ENCODE measurements at regions not wholly inside any gene's neighbourhood (a gene's known extent, or its start where the extent isn't known, plus 50 kb on each side); places are given as distances from the start of the nearest gene placed in this dataset.

DNA sequence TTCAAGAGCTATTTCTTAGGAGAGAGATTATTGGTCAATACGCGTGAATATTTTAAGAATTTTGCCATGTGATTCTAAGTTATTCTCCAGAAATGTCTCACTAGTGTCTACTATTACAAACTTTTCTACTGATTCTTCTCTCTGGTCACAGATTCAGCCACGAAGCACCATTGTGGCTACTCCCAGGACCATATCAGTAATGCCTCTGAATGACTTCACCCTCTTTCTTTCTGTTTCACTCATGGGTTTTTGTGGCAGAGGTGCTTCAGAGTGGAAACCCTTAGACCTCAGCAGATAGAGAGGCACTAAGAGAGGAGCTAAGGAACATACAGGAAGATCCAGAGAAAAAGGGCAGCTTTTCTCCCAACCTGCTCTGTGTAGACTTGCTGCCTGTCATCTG is 211.3 kb downstream of the CBLN4 start:
- Histone ChIP-seq H4K91ac (ENCODE audit: insufficient read length, low read depth, low read length) (no peak overlapping the region), H3K4me2 (ENCODE audit: insufficient read depth, insufficient read length, low read length) (no peak overlapping the region), H2BK5ac (ENCODE audit: insufficient read length, low read length) (no peak overlapping the region), H2BK120ac (ENCODE audit: low read depth, low read length, poor library complexity, severe bottlenecking) (no peak overlapping the region), H3K4me1 (ENCODE audit: insufficient read depth, low read length) (no peaks in the 10 kb centered on the region), H2BK15ac (ENCODE audit: low read depth, low read length) (no peak overlapping the region), H3K27me3 (ENCODE audit: insufficient read depth, low read length) (no peaks in the 10 kb centered on the region), H4K8ac (replicated peaks; ENCODE audit: insufficient read length, low read depth, low read length) (no peak overlapping the region), H3K56ac (ENCODE audit: insufficient read length, low read depth, low read length) (no peak overlapping the region), H4K20me1 (ENCODE audit: control insufficient read depth, insufficient read depth, insufficient read length) (no peaks in the 10 kb centered on the region), H3K9me3 (ENCODE audit: control insufficient read depth, low read depth, low read length) (no peaks in the 10 kb centered on the region), H4K5ac (ENCODE audit: insufficient read length, low read depth, low read length) (no peak overlapping the region), H3K4ac (ENCODE audit: low read depth, low read length) (no peak overlapping the region), H3T11ph (ENCODE audit: low read length) (no peak overlapping the region), H3K9ac (ENCODE audit: extremely low read depth, insufficient read length, low read length) (no peak overlapping the region), H3K79me2 (ENCODE audit: insufficient read depth, low read length) (no peaks in the 10 kb centered on the region), H2AFZ (ENCODE audit: low read length) (no peak overlapping the region), H3K14ac (ENCODE audit: insufficient read depth, low read length) (no peak overlapping the region), H2BK20ac (ENCODE audit: low read depth, low read length, poor library complexity, severe bottlenecking) (no peak overlapping the region), H3K27ac (ENCODE audit: insufficient read length, low read depth, low read length) (no peak overlapping the region), H3K23me2 (ENCODE audit: insufficient read length, low read depth, low read length, poor library complexity, severe bottlenecking) (no peaks in the 10 kb centered on the region), H2AK5ac (ENCODE audit: insufficient read length, low read length) (no peak overlapping the region), H3K18ac (ENCODE audit: insufficient read length, low read depth, low read length) (no peak overlapping the region), H3K79me1 (ENCODE audit: insufficient read depth, low read depth, low read length, poor library complexity, severe bottlenecking) (no peaks in the 10 kb centered on the region), H3K23ac (ENCODE audit: insufficient read length, low read depth, low read length) (no peak overlapping the region), H2BK12ac (ENCODE audit: insufficient read length, low read depth, low read length) (no peak overlapping the region)
- no peak overlapping the region for H3K27ac Mint-ChIP-seq
- peaks cover 64 to 92% of the 10 kb centered on the region in 2 experiments for H3K9me3 Mint-ChIP-seq
- H3K27me3 Mint-ChIP-seq (ENCODE audit: low read depth) = peaks cover 5% of the 10 kb centered on the region; the same call in 1 of the 2 replicates
- no peak overlapping the region for H3K4me3 Mint-ChIP-seq
- no CpG with 5 or more reads among the region's 3 CpGs for WGBS (ENCODE audit: extremely low coverage, insufficient read length, low lambda C conversion rate)
- TF ChIP-seq CTCF (conservative IDR thresholded peaks at IDR 0.05) = no peak
- H3K36me3 Mint-ChIP-seq (ENCODE audit: insufficient read depth in 1 of 3, low read depth in 3 of 3) = peaks cover 0 to 39% (median 7%) of the 10 kb centered on the region in 3 experiments; a peak in 4 of 7 replicates
- DNase-seq = no peak
- no peaks in the 10 kb centered on the region for H3K4me1 Mint-ChIP-seq

Measured in H9 (cell line).